GM12874 (cell line): ENCODE measurements at regions not wholly inside any gene's neighbourhood (a gene's known extent, or its start where the extent isn't known, plus 50 kb on each side); places are given as distances from the start of the nearest gene placed in this dataset.
A peak's percentile ranks its signal among the peaks of the same experiment; 100 is the strongest.

ENCODE experiments used
- TF ChIP-seq, protein P1 (sequence below): IDR thresholded peaks from 2 replicates; pipeline ENCODE4 v1.5.1; 2011; ENCODE audit warnings: low read depth, mild to moderate bottlenecking, control low read depth, low read length, moderate library complexity; ENCODE audit not compliant: insufficient read depth

DNA sequence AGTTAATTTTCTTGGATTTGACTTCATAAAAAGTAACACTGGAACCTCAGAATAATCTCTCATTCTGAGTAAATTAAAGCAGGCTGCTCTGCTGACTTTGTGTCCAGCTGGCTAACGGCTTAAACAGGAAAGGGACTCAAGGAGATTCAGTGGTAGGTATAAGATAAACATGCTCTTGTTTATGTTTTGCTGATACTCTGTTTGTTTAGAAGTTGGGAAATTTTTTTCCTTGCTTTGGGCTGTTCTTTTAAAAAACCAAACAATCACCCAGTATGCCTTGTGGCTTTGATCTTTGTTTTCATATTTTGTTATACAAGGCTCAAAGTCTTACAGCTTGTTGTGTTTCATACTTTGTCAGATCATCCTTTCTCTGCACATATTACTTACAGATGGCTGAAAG is 237.6 kb upstream of the RIOK2 start:
- TF ChIP-seq, protein P1, sequence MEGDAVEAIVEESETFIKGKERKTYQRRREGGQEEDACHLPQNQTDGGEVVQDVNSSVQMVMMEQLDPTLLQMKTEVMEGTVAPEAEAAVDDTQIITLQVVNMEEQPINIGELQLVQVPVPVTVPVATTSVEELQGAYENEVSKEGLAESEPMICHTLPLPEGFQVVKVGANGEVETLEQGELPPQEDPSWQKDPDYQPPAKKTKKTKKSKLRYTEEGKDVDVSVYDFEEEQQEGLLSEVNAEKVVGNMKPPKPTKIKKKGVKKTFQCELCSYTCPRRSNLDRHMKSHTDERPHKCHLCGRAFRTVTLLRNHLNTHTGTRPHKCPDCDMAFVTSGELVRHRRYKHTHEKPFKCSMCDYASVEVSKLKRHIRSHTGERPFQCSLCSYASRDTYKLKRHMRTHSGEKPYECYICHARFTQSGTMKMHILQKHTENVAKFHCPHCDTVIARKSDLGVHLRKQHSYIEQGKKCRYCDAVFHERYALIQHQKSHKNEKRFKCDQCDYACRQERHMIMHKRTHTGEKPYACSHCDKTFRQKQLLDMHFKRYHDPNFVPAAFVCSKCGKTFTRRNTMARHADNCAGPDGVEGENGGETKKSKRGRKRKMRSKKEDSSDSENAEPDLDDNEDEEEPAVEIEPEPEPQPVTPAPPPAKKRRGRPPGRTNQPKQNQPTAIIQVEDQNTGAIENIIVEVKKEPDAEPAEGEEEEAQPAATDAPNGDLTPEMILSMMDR, result no peak

DNA sequence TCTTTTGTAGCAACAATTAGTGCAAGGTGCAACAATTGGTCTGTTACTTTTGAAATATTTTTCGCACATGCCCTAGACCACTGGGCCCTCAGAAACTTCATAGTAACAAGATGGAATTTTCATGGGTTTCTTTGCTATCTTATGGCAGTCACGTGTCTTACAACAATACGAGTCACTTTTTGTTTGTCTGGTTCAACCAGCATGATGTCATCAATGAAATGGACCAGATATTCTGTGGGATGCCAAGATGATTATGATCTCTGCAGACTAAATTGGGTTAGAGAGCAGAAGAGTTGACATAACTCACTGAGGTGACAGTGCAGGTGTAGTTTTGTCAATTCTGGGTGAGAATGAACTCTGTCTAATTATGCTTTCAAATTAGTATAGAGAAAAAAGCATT is 239.6 kb upstream of the RIOK2 start:
- TF ChIP-seq, protein P1, result no peak

- TF ChIP-seq, protein P1, result peak; percentile 47; the same call in 1 of the 2 replicates
Measured at GRCh38 chr5:97425511-97425910, 242.5 kb upstream of the RIOK2 start.

- TF ChIP-seq, protein P1, result no peak
Measured at GRCh38 chr5:97427235-97427634, 244.2 kb upstream of the RIOK2 start.

GRCh38 chr5:97434021-97434420 is 251.0 kb upstream of the RIOK2 start:
- TF ChIP-seq, protein P1, result no peak

- TF ChIP-seq, protein P1, result no peak
Measured at GRCh38 chr5:97436405-97436804, 253.4 kb upstream of the RIOK2 start.

- TF ChIP-seq, protein P1, result no peak
Measured at GRCh38 chr5:97443740-97444139, 260.7 kb upstream of the RIOK2 start.

- TF ChIP-seq, protein P1, result no peak
Measured at GRCh38 chr5:97449172-97449571, 266.1 kb upstream of the RIOK2 start.
